GM18519 (cell line): ENCODE measurements at regions not wholly inside any gene's neighbourhood (a gene's known extent, or its start where the extent isn't known, plus 50 kb on each side); places are given as distances from the start of the nearest gene placed in this dataset.
"Not testable (repeated sequence)": the region's sequence is repeated elsewhere in the genome, so short reads cannot be mapped to it uniquely, and the experiment has no call there.

Experiments
- ATAC-seq: cut with Tn5 transposase; IDR thresholded peaks from one replicate; pipeline ENCODE4 v1.9.1; 2021; ENCODE audit warnings: mild to moderate bottlenecking, moderate library complexity; ENCODE audit not compliant: unreplicated experiment, low FRiP score

GRCh38 chrY:7325531-7325930, 414.0 kb upstream of the AMELY start:
- no peak for ATAC-seq

DNA sequence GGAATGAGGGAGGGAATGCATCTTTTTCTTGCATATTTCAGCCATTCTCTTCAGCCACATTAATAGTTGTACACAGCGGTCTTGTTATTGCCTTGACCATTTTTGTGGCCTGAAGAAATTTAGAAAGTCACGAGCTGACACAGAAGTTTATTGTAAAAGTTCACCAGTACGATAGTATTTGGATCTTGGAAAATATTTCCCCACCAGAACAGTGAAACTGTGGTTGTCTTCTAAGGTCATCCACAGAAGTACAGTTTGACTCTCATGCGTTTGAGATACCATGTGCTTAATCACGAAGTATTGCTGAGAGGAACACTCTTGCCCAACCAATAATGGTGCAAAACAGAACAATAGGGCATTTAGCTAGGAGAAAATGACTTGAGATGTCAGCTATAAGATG, 409.2 kb upstream of the AMELY start:
- no peak for ATAC-seq

GRCh38 chrY:7320171-7320570, 408.6 kb upstream of the AMELY start:
- not testable (repeated sequence) for ATAC-seq

DNA sequence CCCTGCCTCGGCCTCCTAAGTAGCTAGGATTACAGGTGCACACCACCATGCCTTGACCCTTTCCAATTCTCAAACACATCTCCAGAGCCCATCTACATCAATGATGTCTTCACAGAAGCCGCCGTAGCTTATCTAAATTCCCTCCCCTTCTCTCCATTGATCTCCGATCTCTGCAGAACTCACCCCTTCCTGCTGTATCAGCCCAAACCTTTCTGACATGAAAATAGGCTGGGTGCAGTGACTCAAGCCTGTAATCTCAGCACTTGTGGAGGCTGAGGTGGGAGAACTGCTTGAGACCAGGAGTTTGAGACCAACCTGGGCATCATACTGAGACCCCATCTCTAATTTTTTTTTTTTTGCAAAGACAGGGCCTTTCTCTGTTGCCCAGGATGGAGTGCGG, 406.6 kb upstream of the AMELY start:
- ATAC-seq: no peak

GRCh38 chrY:7317571-7317970, 406.0 kb upstream of the AMELY start:
- no peak for ATAC-seq

GRCh38 chrY:7310482-7311269, 399.1 kb upstream of the AMELY start:
- peak; percentile 53 for ATAC-seq

DNA sequence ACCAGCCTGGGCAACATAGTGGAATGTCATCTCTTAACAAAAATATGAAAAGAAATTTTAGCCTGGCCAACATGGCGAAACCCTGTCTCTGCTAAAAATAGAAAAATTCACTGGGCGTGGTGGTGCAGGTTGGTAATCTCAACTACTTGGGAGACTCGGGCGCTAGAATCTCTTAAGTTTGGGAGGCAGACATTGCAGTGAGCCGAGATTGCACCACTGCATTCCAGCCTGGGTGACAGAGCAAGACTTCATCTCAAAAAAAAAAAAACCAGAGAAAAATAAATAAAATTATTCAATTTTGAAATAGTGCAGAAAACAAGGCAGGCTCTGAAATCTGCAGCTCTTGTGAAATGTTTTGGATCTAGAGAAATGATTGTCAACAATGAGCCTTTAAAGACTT, 397.3 kb upstream of the AMELY start:
- ATAC-seq: no peak

GRCh38 chrY:7302306-7302705, 390.8 kb upstream of the AMELY start:
- ATAC-seq: no peak

DNA sequence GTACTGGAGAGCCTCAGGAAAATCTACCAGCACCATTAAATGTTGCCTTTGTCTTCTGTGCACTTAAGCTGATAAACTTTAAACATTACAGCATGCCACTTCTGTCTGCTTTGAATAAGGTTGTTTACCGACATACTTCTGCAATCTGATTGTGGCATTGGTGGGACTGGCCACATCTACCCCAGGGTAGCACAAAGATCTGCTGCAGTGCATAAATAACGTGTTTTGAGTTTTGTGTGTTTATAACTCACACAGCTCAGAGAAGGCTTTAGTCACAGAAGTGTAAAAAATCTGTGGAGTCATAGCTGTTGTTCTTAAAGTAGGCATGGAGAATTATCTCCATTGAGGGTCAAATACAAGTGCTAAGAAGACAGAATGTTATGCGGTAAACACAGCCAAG, 388.4 kb upstream of the AMELY start:
- no peak for ATAC-seq

DNA sequence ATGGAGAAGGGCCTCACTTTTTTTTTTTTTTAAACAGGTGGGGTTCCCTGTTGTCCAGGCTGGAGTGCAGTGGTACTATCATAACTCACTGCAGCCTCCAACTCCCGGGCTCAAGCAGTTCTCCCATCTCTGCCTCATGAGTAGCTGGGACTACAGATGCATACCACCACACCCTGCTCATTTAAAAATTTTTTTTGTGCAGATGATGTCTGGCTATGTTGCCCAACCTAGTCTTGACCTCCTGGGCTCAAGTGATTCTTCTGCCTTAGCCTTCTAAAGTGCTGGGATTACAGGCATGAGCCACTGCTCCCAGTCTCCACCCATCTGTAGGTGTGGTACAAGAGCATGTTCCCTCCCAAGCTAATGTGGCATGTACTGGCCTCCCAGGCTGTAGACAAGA, 380.6 kb upstream of the AMELY start:
- no peak for ATAC-seq

GRCh38 chrY:7289889-7290833, 378.6 kb upstream of the AMELY start:
- no peak for ATAC-seq

DNA sequence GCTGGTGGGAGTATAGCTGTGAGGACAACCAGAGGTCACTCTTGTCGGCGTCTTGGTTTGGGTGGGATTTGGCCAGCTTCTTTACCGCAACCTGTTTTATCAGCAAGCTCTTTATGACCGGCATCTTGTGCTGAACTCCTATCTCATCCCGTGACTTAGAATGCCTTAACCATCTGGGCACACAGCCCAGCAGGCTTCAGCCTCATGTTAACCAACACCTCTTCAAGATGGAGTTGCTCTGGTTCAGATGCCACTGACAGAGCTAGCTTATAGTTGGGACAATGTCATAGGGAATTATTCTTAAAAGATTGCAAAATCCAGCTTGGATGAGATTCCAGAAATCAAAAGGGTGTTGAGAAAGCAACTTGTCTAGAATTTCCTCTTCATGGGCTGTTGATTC, 377.1 kb upstream of the AMELY start:
- ATAC-seq: no peak

DNA sequence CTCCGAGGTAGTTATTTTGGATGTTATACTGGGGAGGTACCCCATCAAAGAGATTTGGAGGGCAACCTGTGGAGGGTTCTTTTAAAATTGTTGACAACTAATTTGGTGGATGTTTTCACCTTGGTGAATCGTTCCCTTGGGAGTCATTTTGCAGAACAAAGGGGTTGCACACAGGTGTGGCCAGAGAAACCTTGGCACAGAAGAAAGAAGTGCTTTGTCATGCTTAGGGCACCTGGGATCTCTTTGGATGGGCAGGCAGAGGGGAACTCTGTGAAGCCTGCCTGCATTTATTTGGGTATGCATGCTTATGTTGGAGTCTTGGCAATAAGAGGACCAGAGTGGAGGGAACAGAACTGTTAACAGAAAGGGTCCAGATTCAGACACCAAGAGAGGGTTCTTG, 376.4 kb upstream of the AMELY start:
- ATAC-seq: not testable (repeated sequence)

GRCh38 chrY:7285388-7285787, 373.8 kb upstream of the AMELY start:
- ATAC-seq: no peak

DNA sequence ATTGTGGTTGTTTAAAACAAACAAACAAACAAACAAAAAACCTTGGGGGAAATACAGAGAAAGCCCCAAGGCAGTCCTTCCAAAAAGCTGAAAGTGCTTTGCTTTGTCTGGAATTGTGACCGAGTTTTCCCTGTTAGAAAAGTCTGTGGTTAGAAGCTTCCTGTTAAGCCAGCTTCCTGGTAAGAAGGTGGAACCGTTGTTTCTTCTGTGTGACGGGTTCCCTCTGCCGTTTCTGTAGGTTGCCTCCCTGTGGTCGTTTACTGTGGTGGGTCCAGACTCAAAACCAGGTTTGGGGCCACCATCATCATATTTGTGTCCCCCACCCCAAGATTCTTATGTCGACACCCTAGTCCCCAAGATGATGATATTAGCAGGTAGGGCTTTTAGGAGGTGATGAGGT, 371.4 kb upstream of the AMELY start:
- no peak for ATAC-seq

DNA sequence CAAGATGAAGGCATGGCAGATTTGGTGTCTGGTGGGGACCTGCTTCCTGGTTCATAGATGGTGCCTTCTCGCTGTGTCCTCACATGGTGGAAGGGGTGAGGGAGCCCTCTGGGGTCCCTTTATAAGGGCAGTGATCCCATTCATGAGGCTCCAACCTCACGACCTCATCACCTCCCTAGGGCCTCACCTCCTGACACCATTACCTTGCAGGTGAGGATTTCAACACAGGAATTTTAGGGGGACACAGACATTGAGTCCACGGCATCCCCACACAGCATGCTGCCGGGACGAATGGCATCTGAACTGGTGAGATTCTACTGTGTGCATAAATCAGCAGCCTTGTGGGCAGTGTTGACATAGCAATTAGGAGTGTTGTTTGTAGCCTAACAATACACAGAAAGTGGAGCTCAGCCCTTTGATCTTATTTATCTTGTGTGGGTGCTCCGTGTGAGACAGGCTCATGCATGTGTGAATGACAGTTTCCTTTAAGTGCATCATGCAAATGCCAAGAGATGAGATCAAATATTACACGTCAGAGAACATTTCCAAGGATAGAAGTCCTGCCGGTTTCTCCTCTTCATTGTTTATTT, 368.7 kb upstream of the AMELY start:
- not testable (repeated sequence) for ATAC-seq

GRCh38 chrY:7275751-7276150, 364.2 kb upstream of the AMELY start:
- no peak for ATAC-seq

DNA sequence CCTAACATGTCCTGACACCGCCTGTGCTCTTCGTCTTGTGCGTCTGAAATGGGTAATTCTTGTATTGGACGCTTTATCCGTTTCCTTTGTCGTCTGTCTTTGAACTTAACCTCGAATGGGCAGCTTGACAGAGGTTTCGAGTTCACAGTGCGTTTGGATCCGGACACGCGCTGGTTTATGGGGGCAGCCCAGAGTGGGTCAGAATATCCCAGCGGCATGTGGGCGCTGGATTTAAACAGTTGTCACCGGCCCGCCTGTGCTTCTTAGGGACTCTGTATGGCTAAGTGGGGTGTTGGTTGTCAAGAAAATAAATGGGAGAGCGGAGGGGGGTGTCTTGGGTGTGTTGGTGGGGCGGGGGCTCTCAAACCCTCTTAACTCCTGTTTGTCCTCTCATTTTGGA, 363.5 kb upstream of the AMELY start:
- no peak for ATAC-seq

- peak; percentile 7 for ATAC-seq
Measured at GRCh38 chrY:7274369-7274913, 362.9 kb upstream of the AMELY start.

GRCh38 chrY:7273587-7274203, 362.1 kb upstream of the AMELY start:
- peak; percentile 70 for ATAC-seq
